Transverse colon (tissue), 4 donors: ENCODE measurements at regions not wholly inside any gene's neighbourhood (a gene's known extent, or its start where the extent isn't known, plus 50 kb on each side); places are given as distances from the start of the nearest gene placed in this dataset.

Source experiments
- POLR2AphosphoS5 ChIP-seq, 3 donors: sonication (generic); formaldehyde crosslinking; IDR thresholded peaks; one replicate each; pipeline ENCODE4 v1.6.1; 2016; ENCODE audit warnings: antibody characterized with exemption in 3 of 3
- TF ChIP-seq, protein P1 (sequence below), 5 experiments: fragments of 200-600 bp in 3 of 5; fragments of 450-650 bp in 2 of 5; sonication (generic) in 3 of 5; IDR thresholded peaks; 1 replicate in 2 of 5; 2 replicates in 3 of 5; pipeline ENCODE4 v1.5.1; 2016 to 2017; ENCODE audit warnings: antibody characterized with exemption in 5 of 5, inconsistent platforms in 3 of 5, mild to moderate bottlenecking in 2 of 5, moderate library complexity in 1 of 5

DNA sequence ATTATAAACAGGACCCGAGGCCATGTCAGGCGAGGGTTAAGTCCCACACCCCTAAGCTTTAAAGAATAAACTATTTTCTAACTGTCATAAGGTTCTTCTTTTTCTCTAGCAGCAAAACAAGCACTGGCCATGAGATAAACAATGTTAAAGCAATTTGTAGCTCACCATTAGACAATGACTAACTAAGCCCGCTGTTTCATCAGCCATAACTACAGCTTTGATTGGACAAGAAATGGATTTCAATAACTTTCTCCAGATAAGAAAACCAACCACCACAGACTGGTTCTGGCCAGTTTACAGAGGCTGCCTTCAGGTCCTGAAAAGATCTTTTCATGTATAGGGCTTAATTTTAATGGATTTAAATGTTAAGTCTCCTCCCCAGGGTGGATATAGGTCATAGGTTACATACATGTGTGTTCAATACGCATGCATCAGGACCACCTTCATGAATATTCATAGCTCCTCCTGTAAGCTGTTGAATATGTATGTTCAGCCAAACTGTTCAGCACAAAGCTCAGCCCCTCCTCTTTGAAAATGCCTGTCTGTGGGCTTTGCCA is 108.7 kb upstream of the RAB6C start:
- TF ChIP-seq POLR2AphosphoS5 (IDR thresholded peaks at IDR 0.05): no peak
- TF ChIP-seq, protein P1, sequence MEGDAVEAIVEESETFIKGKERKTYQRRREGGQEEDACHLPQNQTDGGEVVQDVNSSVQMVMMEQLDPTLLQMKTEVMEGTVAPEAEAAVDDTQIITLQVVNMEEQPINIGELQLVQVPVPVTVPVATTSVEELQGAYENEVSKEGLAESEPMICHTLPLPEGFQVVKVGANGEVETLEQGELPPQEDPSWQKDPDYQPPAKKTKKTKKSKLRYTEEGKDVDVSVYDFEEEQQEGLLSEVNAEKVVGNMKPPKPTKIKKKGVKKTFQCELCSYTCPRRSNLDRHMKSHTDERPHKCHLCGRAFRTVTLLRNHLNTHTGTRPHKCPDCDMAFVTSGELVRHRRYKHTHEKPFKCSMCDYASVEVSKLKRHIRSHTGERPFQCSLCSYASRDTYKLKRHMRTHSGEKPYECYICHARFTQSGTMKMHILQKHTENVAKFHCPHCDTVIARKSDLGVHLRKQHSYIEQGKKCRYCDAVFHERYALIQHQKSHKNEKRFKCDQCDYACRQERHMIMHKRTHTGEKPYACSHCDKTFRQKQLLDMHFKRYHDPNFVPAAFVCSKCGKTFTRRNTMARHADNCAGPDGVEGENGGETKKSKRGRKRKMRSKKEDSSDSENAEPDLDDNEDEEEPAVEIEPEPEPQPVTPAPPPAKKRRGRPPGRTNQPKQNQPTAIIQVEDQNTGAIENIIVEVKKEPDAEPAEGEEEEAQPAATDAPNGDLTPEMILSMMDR (IDR thresholded peaks at IDR 0.05): no peak
